GM19035 (cell line): ENCODE measurements at regions not wholly inside any gene's neighbourhood (a gene's known extent, or its start where the extent isn't known, plus 50 kb on each side); places are given as distances from the start of the nearest gene placed in this dataset.

Experiments used
- ATAC-seq: cut with Tn5 transposase; IDR thresholded peaks from one replicate; pipeline ENCODE4 v1.9.1; 2021; ENCODE audit not compliant: unreplicated experiment

DNA sequence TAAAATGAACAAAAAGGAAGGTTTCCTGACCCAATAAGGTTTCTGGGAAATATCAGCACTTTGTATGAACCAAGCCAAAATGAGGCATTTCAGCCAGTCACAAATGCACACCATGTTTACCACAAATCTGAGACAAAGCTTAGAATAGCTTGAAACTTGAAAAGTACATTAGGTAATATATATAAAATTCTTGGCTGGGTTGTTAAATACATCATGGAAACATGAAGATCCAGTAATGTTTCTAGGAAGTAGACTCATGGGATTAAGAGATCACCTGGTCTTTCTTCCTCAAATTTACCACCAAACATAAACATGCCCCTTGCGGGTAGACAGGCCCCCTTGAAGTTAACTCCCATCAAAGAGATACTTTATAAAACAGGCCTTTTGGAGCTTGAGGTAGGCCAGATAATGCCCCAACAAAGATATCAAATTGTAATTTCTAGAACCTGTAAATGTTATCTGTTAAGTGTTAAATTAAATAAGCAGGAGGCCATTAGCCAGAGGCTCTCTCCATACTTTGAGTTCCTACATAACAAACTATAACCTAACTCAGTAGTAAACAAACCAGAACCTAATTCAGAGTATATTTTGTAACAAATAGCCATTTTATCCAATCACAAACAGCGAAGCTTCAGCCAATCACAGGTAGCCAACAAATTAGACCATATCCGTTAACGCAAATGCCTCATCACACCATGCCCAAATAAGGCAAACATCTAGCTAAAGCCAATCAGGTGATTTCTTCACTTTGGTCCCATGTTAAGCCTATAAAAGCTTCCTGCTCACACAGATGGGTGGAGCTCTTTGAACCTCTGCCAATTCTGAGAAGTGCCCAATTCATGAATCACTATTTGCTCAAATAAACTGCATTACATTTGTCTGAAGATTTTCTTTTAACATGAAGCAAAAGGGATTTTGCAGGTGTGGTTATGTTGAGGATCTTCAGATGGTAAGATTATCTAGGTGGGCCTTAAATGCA is 127.9 kb upstream of the TARS1 start:
- ATAC-seq = no peak

DNA sequence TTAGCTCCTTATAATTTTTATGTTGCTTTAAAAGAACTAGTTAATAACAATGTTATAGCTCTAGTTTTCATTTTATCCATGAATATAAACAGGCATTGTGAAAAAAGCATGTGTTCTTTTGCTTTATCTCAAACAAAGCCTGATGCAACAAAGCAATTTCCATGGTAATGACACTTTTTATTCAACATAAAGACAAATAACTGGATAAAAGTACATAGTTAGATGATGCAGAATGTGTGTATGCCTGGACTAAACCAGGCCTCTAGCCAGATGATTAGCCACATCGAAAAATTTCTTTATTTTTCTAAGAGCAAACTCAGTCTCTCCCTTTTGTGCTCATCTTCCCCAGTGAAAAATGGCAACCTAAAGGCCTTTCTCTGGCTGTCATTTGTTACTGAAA is 125.6 kb upstream of the TARS1 start:
- no peak for ATAC-seq

DNA sequence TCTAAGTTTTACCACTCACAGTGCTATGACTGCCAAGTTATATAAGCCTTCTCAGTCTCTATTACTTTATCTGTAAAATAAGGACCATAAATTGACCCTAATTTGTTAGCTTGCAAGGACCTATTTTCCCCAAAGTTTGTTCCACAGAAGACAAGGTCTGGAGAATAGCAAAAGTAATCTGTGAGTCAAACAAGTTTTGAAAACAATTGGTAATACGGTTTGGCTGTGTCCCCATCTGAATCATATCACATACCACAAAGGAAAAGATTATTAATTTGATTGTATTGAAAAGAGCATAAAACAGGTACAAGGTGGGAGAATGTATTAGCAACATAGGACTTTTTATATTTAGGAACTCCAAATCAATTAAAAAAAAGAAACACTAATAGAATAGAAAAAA is 124.0 kb upstream of the TARS1 start:
- ATAC-seq = no peak

DNA sequence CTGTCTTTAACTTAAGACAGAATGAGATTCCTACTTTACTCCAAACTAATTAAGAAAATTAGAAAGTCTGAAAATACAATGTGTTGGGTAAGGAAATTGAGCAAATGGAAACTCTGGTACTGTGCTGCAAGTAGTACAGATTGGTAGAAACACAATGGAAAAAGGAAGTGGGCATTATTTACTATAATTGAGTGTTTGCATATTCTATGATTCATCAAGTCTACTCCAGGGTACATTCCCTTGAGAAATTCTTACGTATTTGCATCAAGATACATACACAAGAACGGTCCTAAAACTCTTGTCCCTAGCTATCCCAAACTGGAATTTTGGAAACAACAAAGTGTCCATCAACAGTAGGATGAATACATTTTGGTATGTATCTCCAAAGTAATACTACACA is 123.5 kb upstream of the TARS1 start:
- no peak for ATAC-seq

DNA sequence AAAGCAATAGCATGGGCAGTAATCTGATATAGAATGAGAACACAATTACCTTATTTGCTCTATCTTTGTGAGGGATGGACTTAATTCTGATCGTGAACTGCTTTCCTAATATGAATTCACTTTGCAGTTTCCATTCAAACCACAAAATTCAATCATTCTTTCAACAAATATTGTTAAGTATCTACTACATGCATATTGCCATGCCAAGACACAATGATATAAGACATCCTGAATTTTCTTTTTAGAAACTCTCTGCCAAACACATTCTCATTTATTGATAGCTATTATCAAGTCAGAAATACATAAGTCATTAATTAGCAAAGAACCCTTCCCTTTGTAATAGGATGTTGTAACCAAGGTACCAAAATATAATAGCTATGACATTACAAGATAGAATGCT is 121.6 kb upstream of the TARS1 start:
- ATAC-seq = no peak

DNA sequence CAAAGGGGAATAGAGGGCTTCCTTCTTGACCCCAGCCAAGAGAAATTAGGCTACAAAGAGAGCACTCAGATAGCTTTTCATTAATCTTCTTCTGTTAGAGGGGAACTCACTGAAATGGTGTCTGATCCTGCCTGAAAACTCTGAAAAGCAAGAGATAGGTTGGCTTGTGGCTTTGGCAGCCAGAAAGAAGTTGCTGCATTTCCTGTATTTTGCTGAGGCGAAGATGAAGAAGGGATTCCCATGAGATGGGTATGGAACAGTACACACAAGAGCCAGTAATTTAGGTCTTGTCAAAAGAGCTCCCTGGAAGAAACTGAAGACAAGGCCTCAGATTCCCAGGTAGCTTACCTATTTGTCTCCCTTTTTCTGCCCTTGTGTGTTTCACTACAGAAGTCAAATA is 120.9 kb upstream of the TARS1 start:
- ATAC-seq = no peak

DNA sequence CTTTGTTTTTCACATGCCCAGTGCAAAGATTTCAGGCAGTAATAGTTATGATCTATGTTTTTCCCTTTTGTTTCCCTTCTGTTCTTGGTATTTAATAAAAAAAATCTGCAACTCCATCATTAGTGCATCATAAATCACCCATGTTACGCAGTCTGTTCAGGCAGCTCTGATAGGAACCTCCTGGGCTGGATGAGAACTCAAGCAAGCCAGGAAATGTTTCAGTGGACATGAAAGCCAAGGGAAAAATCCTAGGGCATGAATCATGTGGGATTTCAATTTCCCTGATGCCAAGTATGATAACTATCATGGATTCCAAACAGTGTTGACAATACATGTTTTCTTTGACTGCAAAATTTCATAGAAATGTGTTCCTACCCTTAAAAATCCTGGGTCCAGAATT is 119.7 kb upstream of the TARS1 start:
- no peak for ATAC-seq

DNA sequence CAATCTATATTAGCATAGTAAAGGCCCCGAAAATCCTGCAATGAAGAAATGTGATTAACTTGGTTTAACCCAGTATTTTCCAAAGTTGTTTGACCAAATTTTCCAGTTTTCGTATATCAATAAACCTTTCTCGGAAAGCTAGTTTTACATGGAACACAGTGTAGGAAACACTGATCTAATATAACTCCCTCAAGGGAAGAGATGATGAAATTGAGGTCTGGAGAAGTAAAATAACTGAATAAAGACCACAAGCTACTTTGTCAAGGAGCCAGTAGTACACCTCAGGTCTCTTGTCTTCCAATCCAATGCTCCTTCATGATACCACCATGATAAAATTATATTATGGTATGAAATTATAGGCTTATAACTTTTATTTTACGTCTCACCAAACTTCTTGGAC is 118.1 kb upstream of the TARS1 start:
- ATAC-seq = no peak

DNA sequence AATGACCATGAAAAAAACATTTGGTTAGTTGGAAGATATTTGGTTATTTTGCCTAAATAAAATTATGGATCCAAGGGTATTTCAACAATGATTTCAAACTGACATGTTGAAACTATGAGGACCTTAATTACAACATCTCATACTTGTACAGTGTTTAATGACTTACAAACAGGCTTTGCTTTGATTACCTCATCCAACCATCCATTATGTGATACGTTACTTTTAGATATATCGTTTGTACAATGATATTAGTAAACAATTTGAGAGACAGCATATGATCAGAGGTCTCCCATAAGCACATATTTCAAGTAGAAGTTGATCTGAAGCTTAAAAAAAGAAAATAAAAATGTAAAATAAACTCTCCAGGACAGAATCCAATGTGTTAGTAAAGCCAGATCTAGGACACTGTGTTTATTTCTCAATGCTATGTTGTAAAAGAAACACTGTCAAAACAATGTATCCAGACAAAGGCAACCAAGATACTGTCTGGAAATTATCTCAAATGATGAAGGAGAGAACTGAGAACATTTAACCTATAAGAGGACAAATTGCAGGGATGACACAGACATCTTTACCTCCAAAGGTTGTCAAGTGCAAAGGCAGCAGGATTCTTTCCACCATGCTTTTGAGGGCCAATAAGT is 116.0 kb upstream of the TARS1 start:
- ATAC-seq = no peak

DNA sequence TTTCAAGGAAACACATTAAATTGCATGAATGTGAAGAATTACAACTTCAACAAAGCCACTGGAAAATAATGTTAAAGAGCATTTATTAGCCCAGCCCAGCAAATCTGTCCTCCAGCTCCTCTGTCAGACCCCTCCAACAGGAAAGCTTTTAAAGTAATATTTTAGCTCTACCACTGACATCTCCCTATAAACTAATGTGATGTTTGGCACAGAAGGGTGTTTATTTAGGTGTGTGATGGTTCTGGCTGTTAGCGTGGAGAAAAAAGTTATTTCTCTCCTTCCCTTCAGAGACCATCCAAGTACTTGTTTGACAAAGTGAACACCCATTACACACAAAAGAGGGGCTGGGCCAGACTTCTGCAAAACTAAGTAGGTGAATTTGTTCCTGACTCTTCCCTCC is 111.9 kb upstream of the TARS1 start:
- no peak for ATAC-seq

DNA sequence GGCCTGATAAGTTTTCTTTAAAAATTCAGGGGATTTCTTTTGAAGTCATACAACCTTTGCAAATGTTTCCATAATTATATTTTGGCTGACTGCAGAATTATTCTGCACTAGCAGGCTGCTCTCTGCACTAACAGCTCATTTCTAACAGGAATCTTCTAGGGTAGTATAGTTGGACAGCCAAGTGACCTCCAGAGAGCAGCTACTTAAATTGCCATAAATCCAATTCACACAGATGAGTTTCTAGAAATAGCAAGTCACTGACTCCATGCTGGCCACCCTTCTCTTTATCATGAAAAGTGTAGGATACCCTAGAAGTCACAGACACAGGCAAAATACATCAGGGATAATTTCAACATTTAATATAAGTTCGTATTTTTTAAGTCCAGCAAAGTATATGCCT is 110.9 kb upstream of the TARS1 start:
- no peak for ATAC-seq

DNA sequence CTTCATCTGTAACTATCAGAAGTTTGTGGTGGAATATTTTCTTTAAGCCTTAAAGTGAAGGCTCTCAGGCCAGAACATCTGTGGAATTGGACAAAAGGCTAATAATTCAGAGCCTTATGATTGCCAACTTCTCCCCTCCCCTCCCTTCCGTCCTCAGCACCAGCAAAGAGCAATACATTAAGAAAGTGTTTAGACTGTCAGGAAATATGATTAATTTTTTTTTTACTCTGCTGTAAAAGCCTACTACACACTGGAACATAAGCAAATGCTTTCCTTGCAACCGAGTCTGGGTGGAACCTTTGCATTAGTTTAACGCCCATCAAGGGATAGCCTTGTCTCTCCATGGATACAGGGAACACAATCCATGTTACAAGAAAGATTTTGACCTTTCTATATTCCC is 110.3 kb upstream of the TARS1 start:
- no peak for ATAC-seq

DNA sequence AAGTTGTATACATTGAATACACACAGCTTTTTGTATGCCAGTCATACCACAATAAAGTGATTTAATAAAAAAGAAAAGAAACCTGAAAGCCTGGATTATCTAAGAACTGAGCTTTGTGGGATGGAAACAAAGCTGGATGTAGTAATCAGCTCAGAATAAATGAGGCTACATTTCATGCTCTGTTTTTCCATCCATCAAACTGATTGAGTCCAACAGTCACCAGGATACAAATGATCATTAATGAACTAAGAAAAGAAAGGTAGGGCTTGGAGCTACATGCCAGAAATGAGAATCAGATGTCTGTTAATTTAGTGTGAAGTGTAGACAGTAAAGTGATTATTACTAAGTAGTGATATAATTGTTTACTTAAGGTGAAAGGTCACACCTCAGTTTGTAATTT is 109.8 kb upstream of the TARS1 start:
- ATAC-seq = no peak

DNA sequence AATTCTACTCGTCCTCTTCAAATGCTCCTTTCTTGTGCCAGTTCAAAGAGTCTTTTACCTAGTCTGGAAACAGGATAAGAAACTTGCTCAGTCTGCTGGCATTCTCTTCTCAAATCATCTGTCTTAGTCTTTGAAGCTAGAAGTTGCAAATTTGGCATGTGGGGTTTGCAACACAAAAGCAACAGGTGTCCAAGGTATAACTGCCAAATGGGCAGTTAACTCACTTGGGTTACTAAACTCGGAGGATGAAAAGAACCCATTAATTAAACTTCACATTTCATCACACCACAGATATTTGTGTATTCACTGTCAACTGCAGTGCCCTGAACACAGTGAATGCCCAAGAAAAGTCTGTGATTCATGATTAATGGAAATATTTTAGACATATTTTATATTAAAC is 108.0 kb upstream of the TARS1 start:
- ATAC-seq = no peak

DNA sequence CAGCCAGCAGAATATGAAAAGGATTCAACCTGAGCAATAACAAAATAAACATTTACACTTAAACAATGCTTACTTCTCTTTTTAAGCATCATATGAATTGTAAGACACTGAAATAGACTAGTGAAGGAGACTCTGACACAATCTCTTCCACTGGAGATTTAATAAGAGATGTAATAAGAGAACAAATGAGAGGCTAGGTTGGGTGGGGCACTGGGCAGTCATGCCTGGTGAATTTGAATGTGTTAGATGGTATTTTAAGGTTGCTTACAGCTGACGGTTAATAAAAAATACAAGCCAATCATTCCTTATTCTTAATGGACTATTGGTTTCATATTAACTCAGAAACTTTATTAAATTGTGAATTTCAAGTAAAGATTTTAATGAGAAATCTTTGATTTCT is 105.9 kb upstream of the TARS1 start:
- ATAC-seq = no peak

DNA sequence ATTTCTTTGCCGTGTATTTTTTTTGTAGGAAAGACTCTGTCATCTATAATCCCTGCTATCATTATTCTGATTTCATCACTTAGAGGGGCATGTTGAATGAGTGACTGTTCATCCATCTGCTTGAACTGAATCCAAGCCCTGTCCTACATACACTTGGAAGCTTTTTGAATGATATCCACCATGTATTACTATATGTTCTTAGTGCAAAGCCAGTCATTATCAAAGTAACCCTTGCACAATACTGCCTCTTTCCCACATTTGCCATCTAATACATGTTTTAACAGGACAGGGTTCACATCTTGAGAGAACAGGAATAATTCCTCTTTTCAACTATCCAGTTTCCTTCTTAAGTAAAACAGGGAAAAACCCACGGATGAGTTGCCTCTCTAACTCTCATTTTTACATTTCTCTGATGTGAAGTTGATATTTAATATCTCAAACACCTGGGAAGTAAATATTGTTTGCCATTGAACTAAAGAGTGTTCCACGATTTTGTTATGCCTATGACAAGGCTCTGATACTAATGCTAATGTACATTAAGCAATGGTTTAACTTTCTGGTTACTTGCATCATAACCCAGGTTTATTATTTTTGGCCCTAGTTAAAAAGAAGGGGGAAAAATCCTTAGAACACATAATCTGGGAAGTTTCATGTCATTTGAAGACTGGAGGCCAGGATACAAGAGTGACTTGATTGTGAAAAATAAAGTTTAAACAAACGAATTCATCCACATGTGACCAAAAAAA is 103.7 kb upstream of the TARS1 start:
- ATAC-seq = no peak

DNA sequence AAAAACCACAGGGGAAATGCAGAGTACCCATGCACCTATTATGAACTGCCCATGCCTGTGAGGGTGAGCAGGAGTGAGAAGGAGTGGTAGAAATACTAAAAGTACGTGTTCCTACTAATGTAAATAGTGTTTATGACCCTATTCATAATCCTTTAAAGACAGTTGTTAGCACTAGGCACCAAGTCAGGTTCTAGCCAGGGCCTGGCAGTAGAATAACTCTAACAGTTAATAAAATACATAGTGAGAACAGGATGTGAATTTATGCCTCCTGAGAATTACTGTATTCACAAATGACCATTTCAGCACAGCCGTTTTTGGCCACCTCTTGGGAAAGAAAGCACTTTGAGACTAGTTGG is 103.2 kb upstream of the TARS1 start:
- ATAC-seq = no peak

DNA sequence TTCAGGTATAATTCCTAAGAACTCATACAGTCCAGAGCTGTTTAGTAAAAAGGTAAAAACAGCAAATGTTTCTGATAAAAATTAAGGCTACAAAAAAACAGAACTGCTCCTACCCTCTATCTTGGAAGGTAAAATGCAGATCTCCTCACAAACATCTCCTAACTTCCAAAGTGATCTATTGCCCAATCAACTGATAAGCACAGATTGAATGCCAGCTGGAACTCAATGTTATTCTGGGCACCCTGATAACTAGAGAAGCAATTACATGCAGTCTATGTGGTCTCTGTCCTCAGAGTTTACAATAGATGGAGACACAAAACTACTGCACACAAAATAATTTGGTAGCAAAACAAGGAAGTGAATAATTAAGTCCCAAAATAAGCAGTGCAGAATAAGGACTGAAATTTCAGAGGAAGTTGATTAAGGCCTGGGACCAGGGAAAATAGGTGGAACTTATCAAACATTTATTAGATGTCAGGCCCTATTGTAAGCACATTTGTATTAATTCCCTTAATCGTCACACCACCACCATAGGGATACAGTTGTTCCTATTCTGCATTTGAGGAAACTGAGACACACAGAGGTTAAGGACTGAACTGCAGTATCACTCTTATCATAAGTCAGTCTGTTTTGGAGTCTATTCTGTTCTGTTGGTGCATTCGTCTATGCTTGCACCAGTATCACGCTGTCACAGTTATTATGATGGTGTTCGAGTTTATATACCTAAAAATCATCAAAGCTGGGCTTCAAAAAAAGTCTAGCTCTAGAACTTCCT is 102.2 kb upstream of the TARS1 start:
- ATAC-seq = no peak

DNA sequence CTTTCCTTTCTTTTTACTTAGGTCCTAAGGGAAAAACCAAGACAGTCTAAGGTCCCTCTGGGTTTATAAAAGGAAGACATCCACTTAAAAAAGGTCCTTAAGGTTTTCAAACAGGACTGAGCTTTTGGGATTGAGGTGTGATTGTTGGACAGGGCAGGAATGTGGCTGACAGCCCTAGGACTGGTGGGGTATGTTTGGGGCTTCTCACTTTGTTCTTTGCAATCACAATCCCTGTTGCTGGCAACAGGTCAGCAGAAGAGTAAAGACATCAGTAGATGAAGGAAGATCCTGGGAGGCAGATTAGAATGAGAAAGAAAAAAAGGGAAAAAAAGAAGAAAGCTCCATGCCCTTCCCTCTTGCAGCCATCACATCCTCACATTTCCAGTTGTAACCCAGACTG is 101.4 kb upstream of the TARS1 start:
- no peak for ATAC-seq

DNA sequence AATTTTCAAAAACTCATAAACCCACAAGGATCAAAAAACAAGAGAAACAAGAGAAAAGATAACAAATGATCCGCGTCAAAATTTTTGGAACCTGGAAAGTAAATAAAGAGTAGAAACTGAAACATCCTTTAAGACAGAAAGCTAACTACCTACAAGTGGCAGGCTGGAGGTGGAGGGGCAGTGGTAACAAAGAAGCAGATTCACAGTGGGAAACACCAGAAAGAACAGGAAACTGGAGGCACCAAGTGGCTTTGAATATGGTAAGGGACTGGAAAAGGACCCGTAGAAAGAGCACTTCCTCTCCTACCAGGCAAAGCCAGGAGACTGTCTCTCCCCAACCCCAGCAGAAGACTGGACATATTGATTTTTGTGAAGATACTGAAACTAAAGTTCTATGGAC is 100.6 kb upstream of the TARS1 start:
- ATAC-seq = no peak

DNA sequence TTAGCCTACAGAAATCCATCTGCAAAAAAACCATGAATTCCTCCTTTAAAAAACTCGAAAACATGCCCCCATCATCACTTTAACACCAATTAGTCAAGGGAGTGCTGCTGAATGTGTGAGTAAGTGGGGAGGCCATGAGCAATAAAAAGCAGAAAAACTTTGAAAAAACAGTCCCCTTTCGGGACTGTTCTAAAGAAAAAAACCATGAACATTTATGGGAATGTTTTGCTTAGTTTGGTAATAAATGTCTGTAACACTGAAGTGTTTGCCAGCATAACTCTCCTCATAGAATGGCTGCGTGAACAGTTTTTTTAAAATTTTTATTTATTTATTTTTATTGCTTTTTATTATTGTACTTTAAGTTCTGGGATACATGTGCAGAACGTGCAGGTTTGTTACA is 99.4 kb upstream of the TARS1 start:
- no peak for ATAC-seq
